GM12865 (cell line): ENCODE measurements at regions not wholly inside any gene's neighbourhood (a gene's known extent, or its start where the extent isn't known, plus 50 kb on each side); places are given as distances from the start of the nearest gene placed in this dataset.

Source experiments
- DNase-seq: peaks from one replicate; pipeline ENCODE4 v3.0.0; 2010; ENCODE audit warnings: low read depth
- H3K4me3 ChIP-seq: 2 replicates; pipeline ENCODE4 v1.5.1; 2011; ENCODE audit warnings: mild to moderate bottlenecking, low read depth, low read length, control low read depth
- CTCF ChIP-seq: IDR thresholded peaks from 2 replicates; pipeline ENCODE4 v1.5.1; 2011; ENCODE audit warnings: low read length, control low read depth, low read depth, inconsistent platforms; ENCODE audit not compliant: insufficient read depth; ENCODE audit errors: missing control alignments

- TF ChIP-seq CTCF, result no peak
- no peak for DNase-seq
These were observed 617.8 kb downstream of the PCDH7 start for GRCh38 chr4:31338000-31338399.

GRCh38 chr4:31341601-31342359 lies 621.6 kb downstream of the PCDH7 start:
- no peak for DNase-seq
- H3K4me3 ChIP-seq, result no peak overlapping the region
- TF ChIP-seq CTCF, result no peak

More at GRCh38 chr4:31338000-31338399, 617.8 kb downstream of the PCDH7 start:
- H3K4me3 ChIP-seq, result no peak overlapping the region

DNA sequence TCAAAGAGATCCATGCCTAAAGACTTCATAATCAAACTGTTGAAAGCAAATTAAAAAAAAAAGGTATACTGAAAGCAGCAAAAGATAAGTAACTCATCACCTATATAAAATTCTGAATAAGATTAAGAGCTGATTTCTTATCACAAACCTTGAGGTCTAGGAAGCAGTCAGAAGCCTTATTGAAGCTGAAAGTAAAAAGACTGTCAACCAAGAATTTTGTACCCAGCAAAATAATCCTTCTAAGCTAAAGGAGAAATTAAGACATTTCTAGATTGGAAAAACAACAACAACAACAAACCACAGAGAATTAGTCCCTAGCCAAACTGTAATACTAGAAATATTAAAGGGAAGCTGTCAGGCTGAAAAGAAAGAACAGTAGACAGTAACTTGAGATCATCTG lies 622.9 kb downstream of the PCDH7 start:
- DNase-seq, result no peak
- no peak for TF ChIP-seq CTCF
- H3K4me3 ChIP-seq, result no peak overlapping the region

- no peak overlapping the region for H3K4me3 ChIP-seq
- no peak for DNase-seq
- no peak for TF ChIP-seq CTCF
These were observed 629.7 kb downstream of the PCDH7 start for GRCh38 chr4:31349907-31350306.

DNA sequence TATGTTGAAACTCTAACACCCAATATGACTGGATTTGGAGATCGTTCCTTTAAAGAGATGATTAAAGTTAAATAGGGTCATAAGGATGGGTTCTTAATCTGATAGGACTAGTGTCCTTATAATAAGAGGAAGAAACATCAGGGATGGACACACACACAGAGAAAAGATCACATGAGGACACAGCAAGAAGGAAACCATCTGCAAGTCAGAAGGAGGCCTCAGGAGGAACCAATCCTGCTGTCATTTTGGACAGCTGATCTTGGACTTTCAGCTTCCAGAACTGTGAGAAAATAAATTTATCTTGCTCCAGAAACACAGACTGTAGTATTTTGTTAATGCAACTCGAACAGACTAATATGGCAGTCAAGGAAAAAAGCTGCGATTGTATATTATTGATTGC lies 631.5 kb downstream of the PCDH7 start:
- DNase-seq, result no peak
- H3K4me3 ChIP-seq, result no peak overlapping the region

DNA sequence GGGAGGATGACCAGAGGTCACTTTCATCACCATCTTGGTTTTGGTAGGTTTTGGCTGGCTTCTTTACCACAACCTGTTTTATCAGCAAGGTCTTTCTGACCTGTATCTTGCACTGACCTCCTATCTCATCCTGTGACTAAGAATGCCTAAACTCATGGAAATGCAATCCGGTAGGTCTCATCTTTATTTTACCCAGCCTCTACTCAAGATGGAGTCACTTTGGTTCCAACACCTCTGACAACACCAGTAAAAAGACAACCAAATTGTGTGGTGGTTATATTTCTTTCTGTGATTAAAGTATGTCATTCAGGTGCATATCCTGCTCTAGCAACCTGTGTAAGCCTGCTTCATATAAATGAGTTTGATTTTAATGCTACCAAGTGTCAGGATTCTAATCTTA lies 636.7 kb downstream of the PCDH7 start:
- no peak for DNase-seq
- no peak for TF ChIP-seq CTCF
- no peak overlapping the region for H3K4me3 ChIP-seq

More for the DNA sequence above, 631.5 kb downstream of the PCDH7 start:
- no peak for TF ChIP-seq CTCF

GRCh38 chr4:31360786-31361185 lies 640.6 kb downstream of the PCDH7 start:
- TF ChIP-seq CTCF, result no peak
- DNase-seq, result no peak
- H3K4me3 ChIP-seq, result no peak overlapping the region
